PC-9 (cell line): ENCODE measurements at regions not wholly inside any gene's neighbourhood (a gene's known extent, or its start where the extent isn't known, plus 50 kb on each side); places are given as distances from the start of the nearest gene placed in this dataset.

ENCODE experiments used
- CTCF ChIP-seq: fragments of 200-600 bp; sonication (generic); conservative IDR thresholded peaks from 2 replicates; pipeline ENCODE4 v1.6.1; 2017; ENCODE audit warnings: mixed run types, antibody characterized with exemption, mild to moderate bottlenecking, moderate library complexity
- EZH2 ChIP-seq: fragments of 200-600 bp; sonication (generic); IDR thresholded peaks from 2 replicates; pipeline ENCODE4 v1.8.0; 2017; ENCODE audit warnings: antibody characterized with exemption, low read depth

- TF ChIP-seq CTCF (no peak), EZH2 (no peak)
Observed at GRCh38 chr3:96750094-96750767, 64.2 kb upstream of the EPHA6 start.
